LNCaP clone FGC (cell line): ENCODE measurements at regions not wholly inside any gene's neighbourhood (a gene's known extent, or its start where the extent isn't known, plus 50 kb on each side); places are given as distances from the start of the nearest gene placed in this dataset.

Experiments used
- DNase-seq: peaks from one replicate; pipeline ENCODE4 v3.0.0-alpha.2; 2011; ENCODE audit warnings: low read depth
- H3K4me3 ChIP-seq: 2 replicates; pipeline ENCODE4 v1.5.1; 2011; ENCODE audit warnings: mild to moderate bottlenecking, low read depth, low read length, control low read depth
- CTCF ChIP-seq: IDR thresholded peaks from 2 replicates; pipeline ENCODE4 v1.5.1; 2012; ENCODE audit warnings: mild to moderate bottlenecking; ENCODE audit not compliant: control insufficient read depth, insufficient read depth; ENCODE audit errors: extremely low read depth

GRCh38 chr16:80387318-80387921, 153.4 kb upstream of the DYNLRB2 start:
- no peak for DNase-seq
- TF ChIP-seq CTCF: no peak
- no peak overlapping the region for H3K4me3 ChIP-seq

GRCh38 chr16:80384862-80385261, 155.9 kb upstream of the DYNLRB2 start:
- no peak overlapping the region for H3K4me3 ChIP-seq
- TF ChIP-seq CTCF: no peak
- DNase-seq: no peak

GRCh38 chr16:80380514-80380913, 160.3 kb upstream of the DYNLRB2 start:
- H3K4me3 ChIP-seq: no peak overlapping the region
- TF ChIP-seq CTCF: no peak
- DNase-seq: no peak

GRCh38 chr16:80377096-80377956, 163.5 kb upstream of the DYNLRB2 start:
- no peak for DNase-seq
- TF ChIP-seq CTCF: no peak
- H3K4me3 ChIP-seq: no peak overlapping the region

GRCh38 chr16:80375973-80376372, 164.8 kb upstream of the DYNLRB2 start:
- DNase-seq: no peak
- TF ChIP-seq CTCF: no peak
- H3K4me3 ChIP-seq: no peak overlapping the region

- no peak for TF ChIP-seq CTCF
- no peak overlapping the region for H3K4me3 ChIP-seq
- no peak for DNase-seq
Observed at GRCh38 chr16:80375513-80375912, 165.3 kb upstream of the DYNLRB2 start.
